ENCODE measurements at regions not wholly inside any gene's neighbourhood (a gene's known extent, or its start where the extent isn't known, plus 50 kb on each side); places are given as distances from the start of the nearest gene placed in this dataset.
"Not testable (repeated sequence)": the region's sequence is repeated elsewhere in the genome, so short reads cannot be mapped to it uniquely, and the experiment has no call there.

GRCh38 chr16:87206646-87207451, 110.3 kb downstream of the C16orf95 start:
- DNase-seq (ENCODE audit: low read depth): peak; percentile 56

DNA sequence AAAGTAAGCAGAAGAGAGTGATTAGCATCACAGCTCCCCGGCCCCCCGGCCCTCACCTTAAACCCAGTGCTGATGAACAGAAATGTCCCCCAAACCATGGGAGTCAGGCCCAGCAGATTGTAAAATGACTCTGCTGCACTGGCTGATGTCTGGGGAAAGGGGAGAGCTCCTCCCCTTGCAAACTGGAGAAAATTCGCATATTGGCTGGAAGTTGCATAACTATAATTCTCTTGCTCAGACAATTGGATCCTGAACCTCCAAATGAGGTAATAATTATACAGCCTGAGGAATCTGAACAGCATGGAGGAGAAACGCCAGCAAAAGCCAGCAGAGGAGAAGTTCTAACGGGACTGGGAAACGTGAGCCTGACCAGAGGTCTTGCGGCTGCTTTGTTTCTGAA, 109.7 kb downstream of the C16orf95 start:
- DNase-seq (ENCODE audit: low read depth): peak; percentile 83

DNA sequence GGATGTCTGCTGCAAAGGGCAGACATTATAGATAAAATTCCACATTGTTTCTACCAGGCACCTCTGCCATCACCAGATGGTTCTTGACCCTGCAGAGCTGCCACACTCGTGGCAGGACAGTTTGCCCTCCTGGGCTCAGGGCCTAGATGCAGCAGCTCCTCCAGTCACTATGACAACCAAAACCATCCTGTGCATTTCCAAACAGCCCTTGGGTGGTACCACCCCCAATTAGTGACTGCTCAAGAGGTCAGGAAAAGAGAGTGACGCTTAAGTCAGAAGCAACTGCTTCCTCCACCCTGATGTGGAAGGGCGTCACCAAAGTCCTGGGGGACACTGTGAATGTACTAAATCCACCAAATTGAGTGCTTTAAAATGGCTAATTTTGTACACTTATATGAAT, 109.2 kb downstream of the C16orf95 start:
- DNase-seq (ENCODE audit: low read depth): no peak

GRCh38 chr16:87208968-87209367, 108.2 kb downstream of the C16orf95 start:
- DNase-seq (ENCODE audit: low read depth): not testable (repeated sequence)

DNA sequence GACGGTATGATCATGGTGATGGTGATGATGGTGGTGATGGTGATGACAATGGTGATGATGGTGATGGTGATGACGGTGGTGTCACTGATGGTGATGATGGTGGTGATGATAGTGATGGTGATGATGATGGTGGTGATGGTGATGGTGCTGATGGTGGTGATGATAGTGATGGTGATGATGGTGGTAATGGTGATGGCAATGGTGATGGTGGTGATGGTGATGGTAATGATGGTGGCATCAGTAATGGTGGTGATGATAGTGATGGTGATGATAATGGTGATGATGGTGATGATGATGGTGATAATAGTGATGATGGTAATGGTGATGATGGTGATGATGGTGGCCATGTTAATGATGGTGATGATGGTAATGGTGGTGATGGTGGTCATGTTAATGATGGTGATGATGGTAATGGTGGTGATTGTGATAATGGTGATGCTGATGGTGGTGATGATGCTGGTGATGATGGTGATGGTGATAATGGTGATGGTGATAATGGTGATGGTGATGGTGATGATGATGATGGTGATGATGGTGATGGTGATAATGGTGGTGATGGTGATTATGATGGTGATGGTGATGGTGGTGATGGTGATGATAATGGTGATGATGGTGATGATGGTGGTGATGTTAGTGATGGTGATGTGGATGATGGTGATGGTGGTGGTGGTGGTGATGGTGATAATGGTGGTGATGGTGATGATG, 107.2 kb downstream of the C16orf95 start:
- no peak for DNase-seq (ENCODE audit: low read depth)

DNA sequence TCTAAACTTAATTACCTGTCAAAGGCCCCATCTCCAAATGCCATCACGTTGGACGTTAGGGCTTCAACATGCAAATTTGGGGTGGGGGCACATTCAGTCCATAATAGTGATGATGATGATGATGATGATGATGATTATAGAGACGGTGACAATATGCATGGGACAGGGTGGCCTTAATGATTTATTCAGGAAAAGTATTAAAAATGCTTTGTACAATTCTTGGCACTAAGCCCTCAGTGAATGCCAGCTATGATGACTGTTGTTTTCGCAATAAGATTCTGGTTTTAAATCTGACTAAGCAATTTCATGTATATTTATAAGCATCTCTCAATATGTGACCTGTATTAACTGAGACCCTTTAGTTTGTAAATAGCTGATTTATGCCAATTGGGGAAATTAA, 106.3 kb downstream of the C16orf95 start:
- DNase-seq (ENCODE audit: low read depth): peak; percentile 52

GRCh38 chr16:87212026-87212425, 105.2 kb downstream of the C16orf95 start:
- peak; percentile 18 for DNase-seq (ENCODE audit: low read depth)

DNA sequence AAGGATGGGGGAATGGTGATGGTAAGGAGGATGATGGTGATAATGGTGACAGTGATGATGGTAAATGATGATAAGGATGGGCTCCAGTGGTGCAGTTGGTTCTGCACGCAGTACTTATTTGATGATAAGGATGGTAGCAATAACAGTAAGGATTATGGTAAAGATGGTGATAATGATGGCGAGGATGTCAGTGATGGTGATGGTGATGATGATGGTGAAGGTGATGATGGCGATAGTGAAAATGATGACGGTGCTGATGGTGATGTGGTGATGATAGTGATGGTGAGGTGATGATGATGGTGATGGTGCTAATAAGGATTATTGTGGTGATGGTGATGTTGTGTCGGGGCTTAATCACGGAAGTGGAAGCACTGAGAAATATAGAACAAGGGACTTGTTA, 103.7 kb downstream of the C16orf95 start:
- DNase-seq (ENCODE audit: low read depth): no peak

GRCh38 chr16:87216148-87216840, 100.9 kb downstream of the C16orf95 start:
- no peak for DNase-seq (ENCODE audit: low read depth)

DNA sequence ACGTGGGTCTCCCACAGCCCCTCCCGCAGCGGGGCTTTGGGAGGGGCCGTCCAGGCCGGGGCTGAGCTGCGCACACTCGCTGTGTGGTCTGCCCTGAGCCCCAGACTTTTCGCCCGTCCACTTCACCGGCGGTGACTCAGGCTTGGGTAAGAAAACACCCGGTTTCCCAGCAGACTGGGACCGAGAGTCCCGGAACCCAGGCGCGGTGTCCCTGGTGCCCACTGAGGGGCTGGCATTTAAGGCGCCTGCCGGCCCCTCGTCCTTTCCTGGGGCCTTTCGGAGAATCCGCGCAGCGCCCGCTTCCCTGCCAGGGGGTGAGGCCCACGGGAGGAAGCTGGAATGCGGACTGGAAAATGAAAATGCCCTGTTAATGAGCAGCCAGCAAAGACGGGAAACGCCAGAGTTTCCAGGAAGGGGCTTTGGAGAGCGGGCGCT, 100.3 kb downstream of the C16orf95 start:
- peak; percentile 8 for DNase-seq (ENCODE audit: low read depth)

GRCh38 chr16:87217802-87218201, 99.4 kb downstream of the C16orf95 start:
- not testable (repeated sequence) for DNase-seq (ENCODE audit: low read depth)

DNA sequence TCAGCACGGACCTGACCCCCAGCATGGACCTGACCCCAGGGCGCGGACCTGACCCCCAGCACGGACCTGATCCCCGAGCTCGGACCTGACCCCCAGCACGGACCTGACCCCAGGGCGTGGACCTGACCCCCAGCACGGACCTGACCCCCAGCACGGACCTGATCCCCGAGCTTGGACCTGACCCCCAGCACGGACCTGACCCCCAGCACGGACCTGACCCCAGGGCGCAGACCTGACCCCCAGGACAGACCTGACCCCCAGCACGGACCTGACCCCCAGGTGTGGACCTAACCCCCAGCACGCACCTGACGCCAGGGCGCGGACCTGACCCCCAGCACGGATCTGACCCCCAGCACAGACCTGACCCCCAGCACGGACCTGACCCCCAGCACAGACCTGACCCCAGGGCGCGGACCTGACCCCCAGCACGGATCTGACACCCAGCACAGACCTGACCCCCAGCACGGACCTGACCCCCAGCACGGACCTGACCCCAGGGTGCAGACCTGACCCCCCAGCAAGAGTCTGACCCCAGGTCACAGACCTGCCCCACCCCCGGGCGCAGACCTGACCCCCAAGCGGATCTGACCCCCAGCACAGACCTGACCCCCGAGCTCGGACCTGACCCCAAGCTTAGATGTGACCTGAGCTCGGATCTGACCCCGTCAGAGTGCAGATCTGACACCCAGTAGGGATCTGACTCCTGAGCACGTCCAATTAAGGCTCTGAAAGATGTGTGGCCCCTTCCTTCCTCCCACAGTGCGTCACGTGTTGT, 98.7 kb downstream of the C16orf95 start:
- no peak for DNase-seq (ENCODE audit: low read depth)

- no peak for DNase-seq (ENCODE audit: low read depth)
Observed at GRCh38 chr16:87219287-87219909, 97.8 kb downstream of the C16orf95 start.

DNA sequence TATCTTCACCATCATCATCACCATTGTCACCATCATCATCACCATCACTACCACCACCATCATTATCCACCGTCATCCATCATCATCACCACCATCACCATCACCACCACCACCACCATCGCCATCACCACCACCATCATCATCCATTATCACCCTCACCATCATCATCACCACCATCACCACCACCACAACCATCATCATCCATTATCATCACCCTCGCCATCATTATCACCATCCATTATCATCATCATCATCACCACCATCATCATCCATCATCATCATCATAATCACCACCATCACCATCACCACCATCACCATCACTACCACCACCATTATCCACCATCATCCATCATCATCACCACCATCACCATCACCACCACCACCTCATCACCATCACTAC, 95.6 kb downstream of the C16orf95 start:
- DNase-seq (ENCODE audit: low read depth): no peak

GRCh38 chr16:87222335-87222734, 94.9 kb downstream of the C16orf95 start:
- no peak for DNase-seq (ENCODE audit: low read depth)

GRCh38 chr16:87223656-87224248, 93.4 kb downstream of the C16orf95 start:
- DNase-seq (ENCODE audit: low read depth): no peak

DNA sequence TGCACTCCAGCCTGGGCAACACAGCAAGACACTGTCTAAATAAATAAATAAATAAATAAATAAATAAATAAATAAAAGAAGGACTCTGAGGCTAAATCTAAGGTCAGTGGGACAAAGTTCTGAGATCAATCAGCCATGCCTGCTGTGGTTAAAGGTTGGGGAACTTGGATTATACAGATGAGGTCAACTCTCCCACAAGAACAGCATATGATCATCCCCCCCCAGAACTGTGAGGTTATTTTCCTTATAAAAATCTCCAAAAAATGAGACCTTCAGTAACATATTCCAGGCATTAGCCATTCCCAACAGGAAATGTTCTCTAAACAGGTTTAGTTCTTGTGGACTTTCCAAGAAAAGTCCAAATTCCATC, 90.3 kb downstream of the C16orf95 start:
- DNase-seq (ENCODE audit: low read depth): no peak

- peak; percentile 16 for DNase-seq (ENCODE audit: low read depth)
Observed at GRCh38 chr16:87227296-87227951, 89.8 kb downstream of the C16orf95 start.

GRCh38 chr16:87228363-87228762, 88.8 kb downstream of the C16orf95 start:
- no peak for DNase-seq (ENCODE audit: low read depth)
